GM15510 (cell line): ENCODE measurements at regions not wholly inside any gene's neighbourhood (a gene's known extent, or its start where the extent isn't known, plus 50 kb on each side); places are given as distances from the start of the nearest gene placed in this dataset.

Experiments used
- POLR2A ChIP-seq: IDR thresholded peaks from 3 replicates; pipeline ENCODE4 v1.6.1; 2011; ENCODE audit warnings: borderline replicate concordance; ENCODE audit not compliant: insufficient read length; ENCODE audit errors: extremely low read depth

DNA sequence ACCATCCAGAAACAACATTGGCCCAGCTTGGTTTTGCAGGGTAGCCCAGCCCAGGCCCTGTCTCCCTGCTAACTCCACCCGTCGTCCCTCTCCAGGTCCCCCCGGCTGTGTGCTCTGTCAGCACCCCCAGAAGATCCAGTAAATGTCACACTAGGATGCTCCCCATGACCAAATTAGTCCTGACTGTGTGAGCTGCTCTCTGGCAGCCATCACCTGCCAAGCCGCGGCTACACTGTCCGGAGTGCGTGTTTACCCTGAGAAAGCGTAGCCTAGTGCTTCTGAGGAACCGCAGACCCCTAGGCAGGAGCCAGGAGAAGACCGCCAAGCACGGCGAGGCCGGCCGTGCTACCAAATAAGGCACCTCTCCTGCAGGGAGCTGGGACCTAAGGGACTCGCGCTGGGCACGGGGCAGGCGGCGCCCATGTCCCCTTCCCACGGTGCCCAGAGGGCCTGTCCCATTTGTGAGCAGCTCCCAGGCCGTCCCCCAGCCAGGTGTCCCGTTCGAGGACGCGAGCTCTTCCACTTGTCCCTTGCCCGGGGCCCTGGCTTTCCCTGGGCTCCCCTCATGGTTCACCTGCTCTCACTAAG, 849.9 kb downstream of the RNF144A start:
- no peak for TF ChIP-seq POLR2A

DNA sequence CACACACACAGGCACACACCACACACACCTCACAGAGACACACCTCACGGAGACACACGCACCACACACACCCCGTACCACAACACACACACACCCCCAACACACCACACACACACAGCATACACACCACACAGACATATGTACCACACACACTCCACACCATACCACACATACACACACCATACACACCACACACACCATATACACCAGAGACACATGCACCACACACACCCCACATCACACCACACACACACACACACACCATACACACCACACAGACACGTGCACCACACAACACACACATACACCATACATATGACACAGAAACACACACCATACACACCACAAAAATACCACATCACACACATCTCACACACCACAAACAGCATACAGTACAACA, 850.7 kb downstream of the RNF144A start:
- no peak for TF ChIP-seq POLR2A

DNA sequence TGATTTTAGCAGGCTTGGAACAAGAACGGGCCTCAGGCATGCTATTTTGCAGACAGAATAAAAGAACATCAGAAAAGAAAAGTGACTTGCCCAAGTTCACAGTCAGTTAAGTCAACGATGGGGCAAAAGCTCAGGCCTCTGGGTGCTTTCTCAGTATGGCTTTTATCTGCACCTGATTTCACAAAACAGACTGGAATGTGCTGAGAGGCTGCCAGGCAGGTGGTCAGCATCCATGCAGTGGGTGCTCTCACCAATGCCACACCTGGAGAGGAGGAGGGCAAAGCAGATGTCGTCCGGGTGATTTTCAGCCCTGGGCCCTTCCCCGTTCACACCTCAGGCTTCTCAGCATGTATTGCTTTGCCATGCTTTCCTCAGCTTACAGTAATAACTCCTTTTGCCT, 854.6 kb downstream of the RNF144A start:
- no peak for TF ChIP-seq POLR2A

DNA sequence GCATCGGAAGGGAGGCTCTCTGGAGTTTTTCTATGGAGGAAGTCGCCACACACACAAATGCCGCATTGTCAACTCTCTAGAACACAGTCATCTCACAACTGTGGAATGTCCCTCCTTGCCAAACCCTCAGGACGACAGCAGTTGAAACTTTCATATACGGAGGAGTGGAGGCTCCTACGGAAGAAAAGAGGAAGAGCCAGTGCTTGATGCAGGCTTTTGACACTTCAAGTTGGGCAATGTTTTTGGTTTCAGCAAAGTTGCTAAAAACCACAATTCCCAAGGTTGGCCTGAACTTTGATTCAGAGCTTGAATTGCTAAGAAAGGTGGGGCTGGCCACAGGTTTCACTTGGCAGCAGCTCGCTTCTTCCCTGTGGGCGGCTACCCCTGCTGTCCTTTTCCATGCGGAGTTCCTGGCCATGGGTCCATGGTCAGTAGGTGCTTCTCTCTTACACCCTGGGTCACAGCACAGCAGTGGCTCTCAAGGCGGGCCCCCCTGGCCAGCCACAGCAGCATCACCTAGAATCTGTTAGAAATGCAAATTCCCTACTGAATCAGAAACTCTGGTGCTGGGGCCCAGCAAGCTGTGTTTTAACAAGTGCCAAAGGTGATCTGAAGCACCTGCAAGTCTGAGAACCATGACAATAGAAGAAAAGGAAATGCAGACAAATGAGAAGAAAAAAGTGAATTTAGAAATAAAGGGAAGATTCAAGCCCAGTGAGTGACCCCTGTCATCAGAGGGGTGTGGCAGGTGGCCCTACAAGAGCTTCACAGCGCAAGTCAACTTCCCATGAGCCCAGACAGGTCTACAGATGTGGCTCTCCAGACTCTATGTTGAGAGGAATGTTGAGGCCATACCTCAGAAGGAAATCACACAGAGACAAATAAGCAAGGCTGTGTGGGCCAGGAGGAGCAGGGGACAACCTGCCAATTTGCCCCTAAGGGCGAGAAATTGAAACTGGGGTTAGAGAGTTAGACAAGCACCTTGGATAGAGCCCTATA, 856.4 kb downstream of the RNF144A start:
- TF ChIP-seq POLR2A = no peak

DNA sequence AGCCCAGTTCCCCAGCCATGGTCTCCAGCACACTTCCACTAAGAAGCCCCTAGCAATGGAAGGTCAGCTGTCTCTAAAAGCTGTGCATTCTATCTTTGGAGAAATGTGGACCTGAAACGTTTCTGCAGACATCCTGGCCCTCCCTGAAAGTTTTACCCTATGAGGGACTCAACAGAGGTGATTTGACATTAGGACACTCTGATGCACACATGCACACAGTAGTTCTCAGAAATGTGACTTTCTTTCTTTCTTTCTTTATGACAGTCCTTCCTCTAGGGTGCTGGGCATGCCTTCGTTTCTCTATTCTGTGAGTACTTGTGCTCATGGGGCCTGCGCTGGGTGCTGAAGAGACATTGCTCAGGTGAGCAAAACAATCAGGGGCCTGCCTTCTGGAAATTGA, 857.3 kb downstream of the RNF144A start:
- no peak for TF ChIP-seq POLR2A

DNA sequence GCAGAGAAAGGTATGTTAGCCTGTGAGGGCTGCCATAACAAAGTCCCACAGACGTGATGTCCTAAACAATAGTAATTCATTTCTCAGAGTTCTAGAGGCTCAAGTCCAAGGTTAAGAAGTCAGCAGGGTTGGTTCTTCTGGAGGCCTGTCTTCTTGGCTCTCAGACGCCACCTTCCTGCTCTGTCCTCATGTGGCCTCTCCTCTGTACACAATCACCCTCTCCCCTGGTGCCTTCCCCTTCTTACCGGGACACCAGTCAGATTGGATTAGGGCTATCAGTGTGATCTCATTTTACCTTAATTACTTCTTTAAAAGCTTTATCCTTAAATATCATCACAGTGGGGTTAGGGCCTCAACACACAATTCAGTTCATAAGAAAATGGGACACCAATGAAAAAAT, 860.5 kb downstream of the RNF144A start:
- no peak for TF ChIP-seq POLR2A

DNA sequence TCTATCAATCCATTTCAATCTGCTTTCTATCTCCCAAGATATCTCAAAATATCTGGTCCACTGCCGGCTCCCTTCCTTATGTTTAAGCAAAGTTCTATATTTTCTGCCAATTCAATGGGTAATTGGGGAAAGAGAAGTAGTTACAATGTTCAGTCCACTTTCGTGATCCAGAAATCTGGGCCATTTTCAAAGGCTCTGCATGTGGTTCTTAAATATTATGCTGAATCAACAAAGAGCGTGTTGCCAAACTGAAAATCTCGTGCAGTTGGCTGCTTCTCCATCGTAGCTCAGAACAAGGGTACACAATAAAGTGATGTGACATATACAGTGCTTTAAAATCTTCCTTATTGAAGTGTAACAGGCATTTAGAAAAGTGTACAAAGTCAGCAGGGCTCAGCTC, 863.1 kb downstream of the RNF144A start:
- TF ChIP-seq POLR2A = no peak

DNA sequence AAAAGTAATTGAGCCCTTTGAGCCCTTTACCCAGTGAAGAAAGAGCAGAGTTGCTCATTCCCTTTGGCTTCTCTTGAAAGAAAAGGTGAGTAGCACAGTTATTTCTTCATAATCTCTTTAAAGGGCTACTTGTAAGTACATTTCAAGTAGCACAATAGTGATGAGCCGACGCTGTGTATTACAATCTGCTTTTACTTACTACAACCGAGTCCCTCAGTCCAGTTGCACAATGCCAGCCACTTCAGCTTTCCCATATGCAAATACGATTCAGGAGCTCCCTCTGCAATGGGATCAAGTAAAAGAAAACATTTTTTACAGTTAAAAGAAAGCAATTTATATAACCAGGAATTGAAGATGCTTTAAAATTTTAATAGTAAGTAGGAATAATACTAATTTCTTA, 868.5 kb downstream of the RNF144A start:
- TF ChIP-seq POLR2A = no peak

DNA sequence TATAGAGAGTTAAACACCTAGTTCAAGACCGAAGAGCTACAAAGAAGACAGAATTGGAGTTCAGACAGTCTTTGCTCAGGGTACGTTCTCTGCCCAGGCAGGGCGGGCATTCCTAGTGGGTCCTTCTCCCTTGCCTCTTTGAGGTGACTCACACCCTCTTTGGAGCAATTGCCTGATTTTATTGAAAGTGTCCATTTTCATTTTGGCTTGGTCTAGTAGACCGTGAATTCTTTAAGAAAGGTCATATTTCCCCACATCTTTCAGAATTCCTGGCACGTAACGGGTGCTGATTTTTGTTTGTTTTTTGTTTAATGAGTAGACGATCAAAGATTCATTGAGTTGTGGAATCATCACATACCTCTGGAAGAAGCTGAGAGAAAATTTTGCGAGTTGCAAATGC, 871.5 kb downstream of the RNF144A start:
- no peak for TF ChIP-seq POLR2A

DNA sequence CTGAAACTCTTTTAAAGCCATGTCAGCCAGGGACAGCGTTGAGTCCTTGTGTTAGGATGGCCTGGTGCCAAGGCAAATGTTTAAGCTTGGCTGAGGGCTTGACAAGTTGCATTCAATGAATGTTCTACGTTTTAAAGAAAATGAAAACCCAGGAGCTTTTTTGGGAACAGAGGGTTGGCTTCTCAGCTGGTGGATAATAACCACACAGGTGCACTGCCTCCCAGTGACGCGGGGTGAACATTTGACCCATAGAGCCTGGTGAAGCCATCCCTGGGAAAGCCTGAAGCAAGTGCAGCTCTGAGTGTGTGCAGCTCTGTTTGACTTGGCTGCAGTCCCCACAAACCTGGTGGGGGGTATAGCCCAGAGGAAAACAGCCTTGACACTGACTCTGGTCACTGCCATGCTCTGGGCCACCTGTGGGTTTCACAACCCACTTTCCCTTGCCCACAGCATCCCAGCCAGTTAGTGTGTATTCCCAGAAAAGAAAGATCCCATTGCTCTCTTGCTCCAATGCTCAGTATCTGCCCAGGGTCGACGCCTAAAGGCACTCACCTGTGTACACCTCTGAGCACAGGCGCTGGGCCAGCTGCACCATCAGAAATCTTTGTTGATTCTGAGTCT, 874.9 kb downstream of the RNF144A start:
- TF ChIP-seq POLR2A = no peak

DNA sequence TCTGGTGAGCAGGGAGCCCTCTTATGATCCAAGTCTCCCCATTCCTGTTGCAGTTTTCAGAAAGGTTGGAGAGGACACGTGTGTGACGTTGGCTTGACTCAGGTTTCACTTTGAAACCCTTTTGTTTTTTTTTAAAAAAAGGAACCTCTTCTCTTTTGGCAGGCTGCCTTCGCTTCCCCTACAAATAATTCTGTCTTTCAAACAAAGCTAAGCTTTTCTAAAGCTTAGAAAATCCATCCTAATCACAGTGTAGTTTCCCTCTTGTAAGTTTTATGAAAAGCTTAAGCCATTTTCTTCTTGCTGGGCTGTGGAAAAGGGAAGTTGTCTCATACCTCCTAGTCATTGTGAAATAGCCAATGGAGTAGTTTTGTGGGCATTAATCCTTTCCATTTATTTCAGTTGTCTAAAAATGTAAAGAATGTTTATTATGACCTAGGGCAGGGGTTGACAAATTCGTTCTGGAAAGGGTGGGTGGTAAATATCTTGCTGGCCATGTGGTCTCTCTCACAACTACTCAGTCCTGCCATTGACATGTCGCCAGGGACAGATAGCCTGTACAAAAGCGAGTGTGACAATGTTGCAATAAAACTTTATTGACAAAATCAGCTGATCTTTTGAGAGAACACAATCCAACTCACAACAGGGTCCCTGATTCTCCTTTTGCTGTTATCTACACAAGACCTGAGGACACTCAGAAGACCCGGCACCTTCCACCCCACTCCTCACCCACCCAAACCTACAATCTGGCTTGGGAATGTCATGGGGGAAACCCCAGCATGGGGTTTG, 878.8 kb downstream of the RNF144A start:
- no peak for TF ChIP-seq POLR2A

DNA sequence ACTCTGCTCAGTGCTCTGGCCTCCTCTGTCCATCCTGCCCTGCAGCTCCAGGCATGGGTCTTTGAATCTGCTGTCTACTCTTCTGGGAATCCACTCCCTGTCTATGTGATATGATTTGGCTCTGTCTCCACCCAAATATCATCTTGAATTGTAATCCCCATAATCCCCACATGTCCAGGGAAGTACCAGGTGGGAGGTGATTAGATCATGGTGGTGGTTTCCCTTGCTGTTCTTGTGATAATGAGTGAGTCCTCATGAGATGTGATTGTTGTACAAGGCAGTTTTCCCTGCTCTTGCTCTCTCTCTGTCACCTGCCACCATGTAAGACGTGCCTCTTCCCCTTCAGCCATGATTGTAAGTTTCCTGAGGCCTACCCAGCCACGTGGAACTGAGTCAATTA, 881.8 kb upstream of the ID2 start:
- no peak for TF ChIP-seq POLR2A

DNA sequence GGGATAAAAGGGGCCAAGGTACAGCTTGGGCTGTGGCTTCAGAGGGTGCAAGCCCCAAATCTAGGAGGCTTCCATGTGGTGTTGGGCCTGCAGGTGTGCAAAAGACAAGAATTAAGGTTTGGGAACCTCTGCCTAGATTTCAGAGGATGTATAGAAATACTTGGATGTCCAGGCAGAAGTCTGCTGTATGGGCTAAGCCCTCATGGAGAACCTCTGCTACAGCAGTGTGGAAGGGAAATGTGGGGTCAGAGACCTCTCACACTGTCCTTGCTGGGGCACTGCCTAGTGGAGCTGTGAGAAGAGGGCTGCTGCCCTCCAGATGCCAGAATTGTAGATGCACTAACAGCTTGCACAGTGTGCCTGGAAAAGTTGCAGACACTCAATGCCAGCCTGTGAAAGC, 880.6 kb upstream of the ID2 start:
- no peak for TF ChIP-seq POLR2A

DNA sequence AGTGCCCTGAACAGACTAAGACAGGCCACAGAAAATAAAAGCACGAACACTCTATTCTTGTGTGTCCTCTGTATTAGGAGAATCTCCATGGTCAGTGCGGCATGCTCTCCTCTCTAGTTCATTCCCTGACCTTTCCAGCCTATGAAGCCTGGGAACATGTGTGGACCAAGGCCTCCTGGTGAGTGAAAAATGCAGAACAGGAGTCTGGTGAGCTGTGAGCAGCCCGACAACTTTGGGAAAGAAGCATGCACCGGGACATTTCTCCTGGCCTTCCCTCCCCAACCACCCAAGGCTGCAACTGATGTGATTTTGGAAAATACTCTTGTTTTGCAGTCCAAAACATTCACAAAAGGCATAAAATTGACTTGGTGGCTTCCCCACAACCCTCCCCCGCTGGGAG, 878.3 kb upstream of the ID2 start:
- no peak for TF ChIP-seq POLR2A

DNA sequence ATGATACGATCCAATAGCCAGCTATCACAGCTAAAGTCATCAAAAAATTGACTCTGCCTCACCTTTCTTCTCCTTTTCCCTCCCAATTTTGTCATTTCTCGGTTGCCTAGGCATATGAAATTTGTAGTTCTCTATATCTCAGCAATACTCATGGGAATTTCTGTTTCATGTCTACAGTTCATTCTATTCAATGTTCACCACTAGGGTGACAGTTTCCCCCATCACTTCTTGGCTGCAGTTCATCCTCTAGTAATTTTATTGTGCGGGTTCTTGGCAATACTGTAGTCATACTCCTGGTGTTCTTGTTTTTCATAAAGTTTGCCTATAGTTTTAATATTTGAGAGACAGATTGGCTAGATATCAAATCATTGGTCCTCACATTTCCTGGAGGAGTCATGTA, 872.2 kb upstream of the ID2 start:
- no peak for TF ChIP-seq POLR2A
